ENCODE measurements at regions not wholly inside any gene's neighbourhood (a gene's known extent, or its start where the extent isn't known, plus 50 kb on each side); places are given as distances from the start of the nearest gene placed in this dataset.

- Histone ChIP-seq H3K9me3 (ENCODE audit: control insufficient read depth, insufficient read depth, low read length) (no peaks in the 10 kb centered on the region), H3K4me1 (ENCODE audit: control insufficient read depth, low read length) (no peaks in the 10 kb centered on the region), H3F3A (ENCODE audit: control insufficient read depth, insufficient read depth) (no peaks in the 10 kb centered on the region), H3K9me2 (replicated peaks; ENCODE audit: control insufficient read depth, low read length) (no peaks in the 10 kb centered on the region), H3K4me3 (ENCODE audit: low read length) (no peak overlapping the region), H3K4me2 (ENCODE audit: low read length) (no peak overlapping the region), H3K79me2 (ENCODE audit: control insufficient read depth, low read length) (no peaks in the 10 kb centered on the region), H3K27ac (ENCODE audit: low read depth, low read length) (no peak overlapping the region), H4K20me1 (ENCODE audit: control insufficient read depth, insufficient read depth, low read depth, low read length) (no peaks in the 10 kb centered on the region), H3K36me3 (ENCODE audit: control insufficient read depth, low read length) (no peaks in the 10 kb centered on the region), H3K27me3 (ENCODE audit: control insufficient read depth, low read length) (peaks cover 6% of the 10 kb centered on the region)
- TF ChIP-seq EZH2phosphoT487 (IDR thresholded peaks at IDR 0.05; ENCODE audit: borderline replicate concordance, low read length) (no peak), CTCF (IDR thresholded peaks at IDR 0.05; ENCODE audit: low read depth, low read length, poor library complexity, severe bottlenecking) (no peak)
These were observed 73.7 kb upstream of the NECTIN1 start for GRCh38 chr11:119802670-119803069.

- no peaks in the 10 kb centered on the region for H3K79me2 ChIP-seq (ENCODE audit: control insufficient read depth, low read length)
- no peak overlapping the region for H3K4me2 ChIP-seq (ENCODE audit: low read length)
- no peaks in the 10 kb centered on the region for H3F3A ChIP-seq (ENCODE audit: control insufficient read depth, insufficient read depth)
- H3K4me3 ChIP-seq (ENCODE audit: low read length), result no peak overlapping the region
- no peaks in the 10 kb centered on the region for H3K36me3 ChIP-seq (ENCODE audit: control insufficient read depth, low read length)
- H4K20me1 ChIP-seq (ENCODE audit: control insufficient read depth, insufficient read depth, low read depth, low read length), result no peaks in the 10 kb centered on the region
- no peaks in the 10 kb centered on the region for H3K4me1 ChIP-seq (ENCODE audit: control insufficient read depth, low read length)
- no peak overlapping the region for H3K27ac ChIP-seq (ENCODE audit: low read depth, low read length)
- no peaks in the 10 kb centered on the region for H3K9me3 ChIP-seq (ENCODE audit: control insufficient read depth, insufficient read depth, low read length)
- peaks cover 7% of the 10 kb centered on the region for H3K27me3 ChIP-seq (ENCODE audit: control insufficient read depth, low read length)
- H3K9me2 ChIP-seq (replicated peaks; ENCODE audit: control insufficient read depth, low read length), result no peaks in the 10 kb centered on the region
- TF ChIP-seq EZH2phosphoT487 (IDR thresholded peaks at IDR 0.05; ENCODE audit: borderline replicate concordance, low read length) (no peak), CTCF (IDR thresholded peaks at IDR 0.05; ENCODE audit: low read depth, low read length, poor library complexity, severe bottlenecking) (no peak)
These were observed 71.6 kb upstream of the NECTIN1 start for GRCh38 chr11:119800619-119801018.

GRCh38 chr11:119800171-119800570 is 71.2 kb upstream of the NECTIN1 start:
- no peaks in the 10 kb centered on the region for H3K9me3 ChIP-seq (ENCODE audit: control insufficient read depth, insufficient read depth, low read length)
- H3K27ac ChIP-seq (ENCODE audit: low read depth, low read length), result no peak overlapping the region
- no peaks in the 10 kb centered on the region for H3K36me3 ChIP-seq (ENCODE audit: control insufficient read depth, low read length)

More at GRCh38 chr11:119800171-119800570, 71.2 kb upstream of the NECTIN1 start:
- Histone ChIP-seq H3K9me2 (replicated peaks; ENCODE audit: control insufficient read depth, low read length) (no peaks in the 10 kb centered on the region), H3F3A (ENCODE audit: control insufficient read depth, insufficient read depth) (no peaks in the 10 kb centered on the region), H3K4me1 (ENCODE audit: control insufficient read depth, low read length) (no peaks in the 10 kb centered on the region), H3K79me2 (ENCODE audit: control insufficient read depth, low read length) (no peaks in the 10 kb centered on the region), H3K27me3 (ENCODE audit: control insufficient read depth, low read length) (peaks cover 7% of the 10 kb centered on the region), H3K4me2 (ENCODE audit: low read length) (no peak overlapping the region), H3K4me3 (ENCODE audit: low read length) (no peak overlapping the region), H4K20me1 (ENCODE audit: control insufficient read depth, insufficient read depth, low read depth, low read length) (no peaks in the 10 kb centered on the region)
- TF ChIP-seq EZH2phosphoT487 (IDR thresholded peaks at IDR 0.05; ENCODE audit: borderline replicate concordance, low read length) (no peak), CTCF (IDR thresholded peaks at IDR 0.05; ENCODE audit: low read depth, low read length, poor library complexity, severe bottlenecking) (no peak)
